NAMALWA (cell line): ENCODE measurements at regions not wholly inside any gene's neighbourhood (a gene's known extent, or its start where the extent isn't known, plus 50 kb on each side); places are given as distances from the start of the nearest gene placed in this dataset.

ENCODE experiments used
- DNase-seq: peaks from one replicate; pipeline ENCODE4 v3.0.0-alpha.2; 2015; ENCODE audit warnings: low spot score

DNA sequence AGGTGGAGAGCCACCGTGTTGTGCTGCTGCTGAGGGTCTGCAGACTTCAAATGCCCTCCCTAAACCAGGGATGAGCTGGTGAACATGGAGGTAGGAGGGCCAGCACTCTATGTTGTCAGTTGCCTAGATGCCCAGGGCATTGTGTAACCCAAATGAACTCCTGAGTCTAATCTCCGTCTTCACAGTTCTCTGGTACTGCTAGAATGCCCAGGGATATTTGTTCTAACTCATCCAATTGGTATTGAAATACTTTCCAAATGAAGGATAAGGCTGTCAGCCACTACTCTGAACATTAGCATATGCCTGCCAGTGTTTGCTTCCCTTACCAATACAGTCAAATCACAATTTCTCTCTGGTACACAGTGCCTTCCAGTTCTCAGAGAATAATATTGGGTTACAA lies 492.6 kb downstream of the SLC4A3 start:
- DNase-seq: no peak

DNA sequence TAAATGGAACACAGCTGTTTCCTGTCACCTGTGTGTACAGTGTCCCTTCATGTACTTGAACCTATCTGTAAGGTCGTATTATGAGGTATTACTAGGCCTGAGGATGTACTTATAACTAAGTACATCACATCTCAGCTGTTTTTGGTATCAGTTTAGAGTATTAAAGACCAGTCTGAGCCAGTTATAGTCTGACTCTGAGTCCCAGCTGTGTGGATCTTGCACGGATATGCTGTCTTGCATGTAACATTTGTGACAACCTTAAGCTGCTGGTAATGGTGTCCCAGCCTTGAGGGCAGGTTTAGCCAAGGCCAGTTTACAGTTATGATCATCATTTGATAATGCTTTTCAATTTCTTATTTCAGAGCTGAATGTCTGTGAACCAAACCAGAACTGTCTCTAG lies 496.3 kb downstream of the SLC4A3 start:
- DNase-seq: no peak

DNA sequence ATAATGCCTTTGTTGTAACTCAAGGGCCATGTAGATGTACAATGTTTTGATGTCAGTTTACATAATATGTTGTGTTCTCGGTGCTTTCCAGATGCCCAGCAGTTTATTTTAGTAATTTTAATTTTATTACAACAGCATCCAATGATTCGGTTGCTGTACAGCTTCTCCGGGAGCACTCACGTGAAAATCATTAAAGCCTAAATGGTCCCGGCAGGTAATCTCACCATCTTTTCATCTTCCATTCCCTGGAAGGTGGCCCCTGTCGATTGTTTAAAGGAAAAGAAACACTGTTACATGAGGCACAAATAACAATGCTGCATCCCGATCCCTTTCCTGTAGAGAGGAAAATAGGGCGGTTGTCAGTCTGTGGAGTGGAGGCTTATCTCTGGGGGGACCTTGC lies 498.1 kb downstream of the SLC4A3 start:
- DNase-seq: no peak

DNA sequence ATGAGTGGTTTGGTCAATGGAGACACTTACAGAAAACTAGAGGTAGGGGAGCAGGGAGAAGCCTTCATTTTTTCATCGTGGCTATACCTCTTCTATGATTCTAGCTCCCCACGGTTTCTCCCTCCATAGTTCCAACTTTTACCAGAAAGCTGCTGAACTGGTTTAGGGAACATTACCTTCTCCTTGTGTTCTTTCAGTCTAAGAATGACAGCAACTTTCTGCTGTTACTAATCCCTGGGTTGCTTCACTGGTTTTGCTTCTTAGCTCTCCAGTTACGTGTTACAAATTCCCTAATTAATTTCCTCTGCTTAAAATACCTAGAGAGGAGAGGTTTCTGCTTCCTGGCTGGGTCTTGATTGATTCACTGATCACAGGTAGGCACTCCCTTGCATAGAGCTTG lies 499.9 kb downstream of the SLC4A3 start:
- no peak for DNase-seq

DNA sequence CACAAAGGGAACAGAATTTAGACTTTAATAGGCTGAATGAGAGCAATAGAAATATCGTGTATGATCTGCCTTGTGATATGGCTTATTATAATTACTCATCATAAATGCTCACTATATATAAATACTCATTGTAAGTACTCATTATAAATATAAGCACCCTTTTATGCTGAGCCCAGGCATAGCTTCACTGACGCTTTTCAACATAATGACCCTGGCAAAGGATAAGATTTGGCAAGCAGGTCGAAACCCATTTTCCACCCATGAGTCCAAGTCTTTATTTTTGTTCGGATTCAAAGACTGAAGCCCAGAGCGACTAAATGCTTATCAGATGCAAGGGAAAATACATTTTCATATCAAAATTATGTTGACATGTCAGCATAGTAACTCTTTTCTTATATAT lies 500.4 kb downstream of the SLC4A3 start:
- no peak for DNase-seq

DNA sequence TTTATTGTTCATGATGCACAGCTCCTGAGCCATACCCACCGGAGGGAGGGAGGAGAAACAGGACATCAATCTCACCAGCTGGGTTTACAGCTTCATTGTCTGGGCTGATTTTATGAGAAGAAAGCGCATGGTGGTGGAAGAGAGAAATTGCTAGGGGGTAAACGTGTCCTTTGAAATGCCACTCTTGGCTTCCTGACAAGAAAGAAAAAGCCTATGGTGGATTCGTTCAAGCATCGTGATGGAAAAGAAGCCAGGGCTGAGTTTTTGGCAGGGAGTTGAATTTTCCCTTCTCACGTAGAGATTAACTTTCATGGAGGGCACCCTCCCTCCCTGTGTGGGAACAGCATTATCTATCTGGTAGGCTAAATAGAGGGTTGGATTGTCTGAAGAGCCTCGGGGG lies 502.0 kb downstream of the SLC4A3 start:
- no peak for DNase-seq

DNA sequence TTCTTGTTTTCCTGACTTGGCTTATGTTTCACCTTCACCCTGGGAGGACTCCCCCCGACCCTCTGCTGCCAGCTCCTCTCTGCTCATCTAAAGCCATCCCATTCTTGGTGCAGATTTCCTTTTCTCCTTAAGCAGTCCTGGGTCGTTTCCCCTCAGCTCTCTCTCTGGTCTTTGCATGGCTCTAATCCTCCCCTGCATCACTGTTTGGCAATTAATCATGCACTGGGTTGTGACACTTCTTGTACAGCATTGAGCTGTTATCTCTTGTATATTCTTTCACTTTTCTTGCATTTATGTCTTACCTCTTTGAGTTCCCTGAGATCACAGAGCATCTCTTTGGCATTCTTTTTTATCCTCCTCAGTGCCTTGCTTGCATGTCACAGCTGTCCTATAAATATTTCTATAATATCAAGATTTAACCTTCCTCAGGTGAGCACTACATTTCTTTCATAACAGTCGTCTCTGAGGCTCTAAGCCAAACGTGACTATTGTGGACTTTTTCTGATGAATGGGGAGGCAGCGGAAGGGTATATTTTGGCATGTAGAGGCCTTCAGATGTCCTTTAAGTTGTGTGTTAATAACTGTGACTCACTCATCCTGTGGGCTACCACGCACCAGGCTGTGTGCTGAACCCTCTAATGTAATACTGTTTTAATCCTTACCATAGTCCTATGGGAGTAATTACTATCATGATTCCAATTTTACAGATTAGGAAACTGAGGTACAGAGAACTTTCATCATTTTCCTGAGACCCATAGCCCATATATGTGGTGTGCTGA lies 507.5 kb downstream of the SLC4A3 start:
- no peak for DNase-seq

DNA sequence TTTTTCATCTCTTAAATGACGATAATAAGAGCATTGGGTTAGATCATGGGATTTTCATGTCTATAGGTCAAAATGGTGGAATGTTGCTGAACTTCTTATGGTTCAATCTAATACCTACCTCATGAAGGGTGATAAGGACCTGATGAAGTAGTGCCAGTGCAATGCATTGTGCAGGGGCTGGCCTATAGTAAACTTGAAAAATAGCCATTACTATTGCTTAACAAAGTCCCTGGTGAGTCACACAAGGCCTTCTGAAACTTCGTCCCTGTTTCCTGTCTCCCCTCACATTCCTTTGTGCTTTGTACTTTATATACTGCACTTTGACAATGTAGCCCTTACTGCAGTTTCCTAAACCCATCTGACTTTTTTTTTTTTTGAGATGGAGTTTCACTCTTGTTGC lies 515.9 kb downstream of the SLC4A3 start:
- DNase-seq: no peak

DNA sequence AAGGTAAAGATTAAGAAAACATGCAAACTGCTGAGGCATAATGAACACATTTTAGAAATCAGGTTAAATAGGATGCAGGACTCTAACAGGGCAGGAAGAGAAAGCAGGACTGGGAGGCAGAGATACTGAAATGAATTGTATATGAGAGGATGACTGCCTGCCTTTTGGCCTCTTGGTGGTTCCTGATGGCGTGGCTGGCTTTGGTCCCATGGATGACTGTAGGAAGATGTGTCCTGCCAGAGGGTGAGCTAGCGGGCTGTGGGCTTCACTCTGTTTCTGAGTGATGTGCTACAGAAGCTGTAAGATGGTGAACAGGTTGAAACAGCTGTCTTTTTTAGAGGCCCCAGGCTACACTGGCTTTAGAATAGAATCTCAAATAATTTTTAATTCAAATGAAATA lies 517.0 kb downstream of the SLC4A3 start:
- no peak for DNase-seq

DNA sequence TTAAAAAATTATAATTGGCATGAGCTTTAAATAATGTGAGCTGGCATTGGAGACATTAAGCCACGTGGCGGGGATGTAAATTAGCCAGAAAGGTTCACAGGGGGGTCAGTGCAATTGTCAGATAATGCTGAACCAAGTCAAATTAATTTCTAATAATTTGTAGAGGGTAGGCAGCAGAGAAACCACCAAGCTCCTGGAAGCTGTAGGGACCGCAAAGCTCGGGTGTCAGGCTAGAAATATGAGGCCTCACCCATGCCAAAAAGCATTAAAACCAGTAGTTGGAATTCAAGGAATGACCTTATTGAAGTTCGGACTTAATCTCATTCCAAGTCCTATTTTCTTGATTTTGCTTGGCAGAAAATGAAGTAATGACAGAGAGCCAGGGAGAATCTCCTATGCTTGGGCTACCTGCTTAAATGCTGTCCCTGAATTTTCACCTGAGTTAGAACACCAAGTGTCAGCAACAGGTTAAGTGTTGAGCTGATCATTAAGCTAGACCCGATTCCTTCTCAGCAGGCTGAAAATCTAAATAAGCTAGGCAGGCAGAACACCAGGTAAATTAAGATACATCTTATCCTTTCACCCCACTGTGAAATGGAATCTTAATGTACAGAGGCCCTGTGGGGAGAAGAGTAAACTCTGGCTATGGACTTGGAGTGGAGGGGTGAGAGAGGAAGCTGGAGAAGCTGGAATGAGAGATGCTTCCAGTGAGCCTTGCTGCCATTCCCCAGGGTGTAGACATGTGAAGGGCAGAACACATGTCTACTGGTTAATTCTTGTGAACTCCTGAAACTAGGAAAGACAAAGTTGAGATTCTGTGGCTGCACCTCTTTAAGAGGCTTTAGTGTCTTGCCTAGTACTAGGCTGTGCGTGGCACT lies 520.0 kb downstream of the SLC4A3 start:
- DNase-seq: no peak

DNA sequence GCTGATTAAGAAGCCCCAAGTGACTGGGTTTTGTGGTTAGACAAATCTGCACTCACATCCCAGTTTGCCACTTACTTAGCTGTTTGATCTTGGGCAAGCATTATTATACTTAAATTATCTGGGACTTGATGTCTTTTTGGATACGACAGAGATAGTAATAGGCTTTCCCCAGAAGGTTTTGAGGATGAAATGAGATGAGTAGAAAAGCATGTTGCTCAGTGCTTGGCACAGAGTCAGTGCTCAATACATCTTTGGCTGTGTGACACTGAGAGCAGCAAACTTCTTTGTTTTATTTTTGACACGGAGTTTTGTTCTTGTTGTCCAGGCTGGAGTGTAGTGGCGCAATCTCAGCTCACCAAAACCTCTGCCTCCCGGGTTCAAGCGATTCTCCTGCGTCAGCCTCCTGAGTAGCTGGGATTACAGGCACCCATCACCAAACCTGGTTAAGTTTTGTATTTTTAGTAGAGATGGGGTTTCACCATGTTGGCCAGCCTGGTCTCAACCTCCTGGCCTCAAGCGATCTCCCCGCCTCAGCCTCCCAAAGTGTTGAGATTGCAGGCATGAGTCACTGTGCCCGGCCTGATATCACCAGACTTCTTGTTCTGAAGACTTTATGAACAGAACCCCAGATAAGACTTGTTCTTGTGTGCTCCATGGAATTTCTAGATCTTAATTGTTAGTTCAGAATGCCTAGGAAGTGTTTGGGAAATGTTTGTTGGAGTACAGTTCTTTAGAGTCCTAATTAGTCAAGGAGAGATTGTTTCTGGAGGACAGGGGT lies 521.2 kb downstream of the SLC4A3 start:
- no peak for DNase-seq

DNA sequence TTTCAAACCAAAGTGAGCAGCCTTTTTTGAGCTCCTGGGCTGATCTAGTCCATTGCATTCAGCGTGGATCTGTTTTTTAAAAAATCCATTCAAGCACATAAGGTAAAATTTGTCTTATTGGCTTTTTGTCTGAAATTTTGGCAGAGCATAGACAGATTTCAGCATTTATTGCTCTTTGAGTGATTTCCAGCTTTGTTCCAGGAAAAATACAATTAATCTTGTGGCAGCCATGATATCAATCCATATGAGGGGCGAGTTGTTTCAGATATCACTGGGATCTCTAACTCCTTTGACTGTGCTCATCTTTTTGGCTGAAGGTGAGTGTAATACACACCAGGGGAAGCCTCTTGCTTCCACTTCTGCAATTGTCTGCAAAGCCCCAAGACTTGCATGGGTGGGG lies 523.9 kb downstream of the SLC4A3 start:
- DNase-seq: no peak

DNA sequence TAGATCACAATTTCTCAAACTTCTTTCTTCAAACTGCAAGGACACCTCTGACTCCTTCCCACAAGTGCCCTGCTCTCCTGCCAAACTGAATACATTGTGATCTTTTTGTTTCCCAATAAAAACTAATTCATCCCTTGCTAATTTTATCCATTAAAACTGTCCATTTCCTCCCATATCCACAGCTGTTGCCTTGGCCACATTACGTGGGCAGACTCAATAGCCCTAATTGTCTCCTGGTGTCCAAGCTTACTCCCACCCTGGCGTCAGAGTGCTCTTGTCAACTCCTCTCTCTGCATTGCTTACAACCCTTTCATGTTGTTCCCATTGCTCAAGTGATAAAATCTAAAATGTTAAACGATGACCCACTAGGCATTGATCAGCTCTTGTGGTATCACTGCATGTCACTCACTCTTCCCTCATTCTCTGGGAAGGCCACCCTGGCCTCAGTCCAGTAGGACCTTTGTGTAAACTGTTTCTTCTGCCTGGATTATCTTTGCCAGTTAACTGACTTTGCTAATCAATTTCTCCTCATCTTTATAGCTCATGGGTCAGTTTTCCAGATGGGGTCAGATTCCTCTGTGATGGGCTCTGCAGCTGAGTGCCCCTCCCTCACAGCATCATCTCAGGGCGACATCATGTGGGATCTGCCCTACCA lies 525.0 kb downstream of the SLC4A3 start:
- no peak for DNase-seq

DNA sequence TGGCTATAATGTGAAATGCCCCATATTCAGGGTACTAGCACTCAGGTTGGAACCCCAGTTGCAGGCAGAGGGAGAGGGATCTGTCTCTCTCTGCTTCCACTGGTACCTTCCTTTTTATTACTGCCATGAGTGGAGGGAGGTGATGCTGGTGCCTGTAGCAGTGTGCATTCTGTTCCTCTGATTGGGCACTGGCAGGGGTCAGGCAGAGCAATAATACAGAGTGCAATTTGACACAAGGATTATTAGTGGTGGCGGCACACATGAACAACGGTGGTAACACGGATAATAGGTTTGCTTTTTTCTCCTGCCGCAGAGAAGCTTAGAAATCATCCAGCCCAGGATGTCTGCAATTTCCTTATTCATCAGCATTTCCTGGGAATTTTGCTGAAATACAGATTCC lies 525.7 kb downstream of the SLC4A3 start:
- DNase-seq: no peak

DNA sequence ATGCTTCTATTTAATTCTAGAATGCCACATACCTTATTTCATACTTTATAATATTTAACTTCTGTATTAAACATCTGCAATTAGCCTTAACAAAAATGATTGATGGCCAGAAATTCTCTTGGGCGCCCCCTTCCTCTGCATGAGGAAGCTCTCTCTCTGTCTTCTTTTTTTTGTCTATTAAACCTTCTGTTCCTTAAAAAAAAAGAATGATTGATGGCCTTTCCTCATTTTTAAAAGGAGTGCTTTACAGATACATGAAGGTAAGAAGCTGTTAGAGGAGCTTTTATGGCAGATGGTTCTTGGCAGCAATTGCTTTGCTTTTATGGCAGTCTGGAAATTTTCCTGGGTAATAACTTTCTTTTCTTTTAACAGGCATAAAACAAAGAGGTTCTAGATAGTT lies 526.9 kb downstream of the SLC4A3 start:
- peak; percentile 4 for DNase-seq

DNA sequence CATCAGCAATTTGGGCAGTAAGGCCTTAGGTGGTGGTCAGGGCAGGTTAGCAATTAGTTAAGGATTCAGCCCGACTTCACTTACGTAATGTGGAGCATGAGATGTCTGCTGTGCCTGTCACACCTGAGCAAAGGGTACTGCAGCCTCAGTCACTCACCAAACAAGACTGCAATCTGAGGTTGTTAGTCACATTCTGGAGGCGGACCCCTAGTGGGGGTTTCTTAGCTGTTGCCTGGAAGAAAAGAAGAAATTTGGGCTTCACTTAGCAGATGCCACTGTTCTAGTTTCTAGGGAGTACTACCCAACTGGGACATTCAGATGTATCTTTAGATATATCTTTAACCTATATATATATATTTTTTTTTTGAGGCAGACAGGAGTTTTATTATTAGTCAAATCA lies 529.9 kb downstream of the SLC4A3 start:
- no peak for DNase-seq

DNA sequence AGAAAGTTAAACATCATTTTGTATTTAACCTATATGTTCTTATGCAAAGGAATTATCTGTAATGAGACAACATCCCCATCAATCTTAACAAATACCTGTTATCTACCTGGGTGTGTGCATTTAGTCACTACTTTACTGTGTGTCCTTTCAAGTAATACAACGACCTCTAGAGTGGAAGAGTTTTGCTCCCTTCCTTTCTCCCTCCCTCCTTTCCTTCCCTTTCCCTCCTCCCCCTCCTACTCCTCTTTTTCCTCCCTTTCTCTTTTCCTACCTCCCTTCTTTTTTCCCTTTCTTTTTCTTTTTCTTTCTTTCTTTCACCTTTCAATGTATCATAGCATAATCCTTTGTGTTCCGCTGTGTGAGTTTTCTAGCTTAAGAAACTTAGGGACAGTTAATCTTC lies 532.3 kb downstream of the SLC4A3 start:
- DNase-seq: no peak

DNA sequence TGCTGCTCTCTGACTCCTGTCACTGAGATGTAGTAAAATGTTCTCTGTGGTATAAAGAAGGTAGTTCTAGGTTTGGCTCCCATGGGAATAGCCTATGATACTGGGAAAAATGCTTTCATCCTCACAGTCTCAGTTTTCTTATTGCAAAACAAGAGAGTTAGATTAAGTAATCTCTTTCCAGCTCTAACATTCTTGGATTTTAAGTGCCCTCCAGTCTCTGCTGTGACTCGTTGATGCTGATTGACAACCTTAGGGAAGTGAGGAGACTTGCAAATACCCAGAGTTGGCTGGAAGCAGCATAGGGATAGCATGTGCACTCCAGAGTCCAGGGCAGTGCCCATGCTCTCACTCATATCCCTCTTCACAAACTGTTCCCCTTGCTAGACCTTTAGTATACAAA lies 534.9 kb downstream of the SLC4A3 start:
- no peak for DNase-seq

DNA sequence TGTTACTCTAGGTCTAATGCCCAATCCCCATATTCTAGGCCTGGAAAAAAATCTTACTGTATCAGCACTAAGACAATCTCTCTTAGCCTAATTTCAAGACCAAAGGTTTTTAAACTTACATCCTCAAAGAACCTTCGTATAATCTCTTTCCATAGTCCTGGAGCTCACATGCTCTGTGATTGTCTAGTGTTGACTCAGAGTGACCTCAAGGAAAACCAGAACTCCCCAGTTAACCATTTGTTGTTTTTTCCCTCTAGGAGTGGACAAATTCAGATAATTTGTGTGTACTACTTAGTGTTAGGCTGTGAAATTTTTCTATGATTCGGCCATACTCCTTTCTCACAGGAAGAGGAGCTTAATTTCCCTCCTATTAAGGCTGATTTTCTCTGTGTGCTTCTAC lies 536.1 kb downstream of the SLC4A3 start:
- no peak for DNase-seq

DNA sequence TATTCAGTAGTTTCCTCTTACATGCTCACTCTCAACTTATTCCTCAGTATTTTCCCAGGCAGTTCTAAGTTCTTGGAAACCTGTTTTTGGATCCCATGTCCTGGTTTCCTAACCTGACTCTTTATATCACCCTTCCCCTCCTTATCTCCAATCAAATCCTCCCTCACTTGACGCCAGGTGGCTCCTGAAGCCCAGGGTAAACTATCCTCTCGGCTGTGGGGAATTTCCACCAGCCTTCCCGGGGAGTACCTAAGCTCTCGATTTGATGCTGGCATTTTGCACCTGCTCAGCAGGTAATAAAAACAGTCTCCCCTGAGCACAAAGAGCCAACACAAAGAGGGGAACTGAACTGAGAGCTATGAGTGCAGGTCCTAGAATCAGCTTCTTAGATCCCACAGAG lies 538.0 kb downstream of the SLC4A3 start:
- no peak for DNase-seq

DNA sequence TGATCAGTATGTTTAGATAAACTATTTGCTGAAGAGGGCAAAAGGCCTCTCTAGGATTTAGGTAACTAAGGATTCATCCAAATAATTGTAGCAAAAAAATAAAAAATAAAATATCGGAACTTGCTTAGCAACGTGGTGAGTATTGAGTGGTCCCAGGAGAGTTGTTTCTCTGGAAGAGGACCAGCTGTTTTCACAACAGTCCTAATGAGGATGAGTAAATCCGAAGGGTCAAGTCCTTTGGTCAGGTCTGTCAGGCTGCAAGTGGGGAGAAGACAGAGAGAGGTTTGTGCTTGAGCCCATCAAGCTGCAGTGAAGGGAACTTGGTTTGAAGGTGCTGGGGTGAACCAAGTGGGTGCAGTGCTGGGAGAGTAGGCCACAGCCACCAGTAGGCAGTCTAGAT lies 539.2 kb downstream of the SLC4A3 start:
- no peak for DNase-seq

DNA sequence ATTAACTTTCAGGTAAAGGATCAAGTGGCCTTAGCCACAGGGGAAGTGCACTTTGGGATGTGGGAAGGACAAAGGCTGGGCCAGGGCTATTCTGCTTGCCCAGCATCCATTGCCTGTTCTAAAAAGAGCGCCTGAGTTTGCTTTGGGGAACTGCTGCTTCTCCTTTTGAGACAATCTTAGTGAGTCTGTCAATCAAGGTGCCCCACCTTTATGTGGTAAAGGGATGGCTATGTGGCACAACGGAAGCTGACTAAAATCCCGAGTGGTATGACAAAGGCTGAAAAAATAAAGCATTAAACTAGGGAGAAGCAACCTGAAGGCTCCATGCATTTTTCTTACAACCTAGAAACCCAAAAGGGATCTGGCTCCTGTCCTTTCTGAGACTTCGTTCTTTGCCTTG lies 540.5 kb downstream of the SLC4A3 start:
- DNase-seq: no peak
